Naive thymus-derived CD4-positive, alpha-beta T cell (primary cell): ENCODE measurements at regions not wholly inside any gene's neighbourhood (a gene's known extent, or its start where the extent isn't known, plus 50 kb on each side); places are given as distances from the start of the nearest gene placed in this dataset.
"Not testable (repeated sequence)": the region's sequence is repeated elsewhere in the genome, so short reads cannot be mapped to it uniquely, and the experiment has no call there.

Experiments used
- ATAC-seq: fragments of 150-1000 bp; cut with Tn5 transposase; 2 replicates; pipeline ENCODE4 v1.10.0; 2021; ENCODE audit warnings: mild to moderate bottlenecking, moderate library complexity
- CTCF ChIA-PET: fragments of 350-600 bp; sonication (Branson Sonifier 250); formaldehyde crosslinking; loops from one replicate; lab custom pipeline; 2021; ENCODE audit warnings: antibody characterized with exemption; lab: Charles Lee
- POLR2A ChIA-PET: fragments of 350-600 bp; sonication (Branson Sonifier 250); formaldehyde crosslinking; loops from one replicate; lab custom pipeline; 2021; ENCODE audit warnings: antibody characterized with exemption, inconsistent platforms; lab: Charles Lee
- DNase-seq, 9 donors: peaks; one replicate each; pipeline versions ENCODE4 v3.0.0 to v3.0.0-alpha.2; 2020 to 2022; ENCODE audit warnings: mixed read lengths in 1 of 9
- H3K27ac ChIP-seq: one replicate; pipeline ENCODE4 v1.7.0; 2013; ENCODE audit warnings: mild to moderate bottlenecking, low read depth, low read length, moderate library complexity
- H3K27me3 ChIP-seq, 2 donors: one replicate each; pipeline ENCODE4 v1.7.0; 2013; ENCODE audit warnings: low read length in 2 of 2, mild to moderate bottlenecking in 2 of 2, moderate library complexity in 2 of 2; ENCODE audit not compliant: control insufficient read depth in 2 of 2, insufficient read depth in 2 of 2
- H3K36me3 ChIP-seq, 3 experiments: 1 replicate in 2 of 3; 2 replicates in 1 of 3; pipeline ENCODE4 v1.7.0; 2013; ENCODE audit warnings: low read length in 3 of 3, mild to moderate bottlenecking in 3 of 3, moderate library complexity in 1 of 3; ENCODE audit not compliant: insufficient read depth in 3 of 3, control insufficient read depth in 2 of 3
- H3K4me1 ChIP-seq, 2 donors: one replicate each; pipeline ENCODE4 v1.7.0; 2013; ENCODE audit warnings: low read length in 2 of 2, mild to moderate bottlenecking in 2 of 2, moderate library complexity in 1 of 2; ENCODE audit not compliant: control insufficient read depth in 2 of 2, insufficient read depth in 2 of 2
- H3K4me3 ChIP-seq: 2 replicates; pipeline ENCODE4 v1.7.0; 2013; ENCODE audit warnings: mild to moderate bottlenecking, low read length
- H3K9me3 ChIP-seq, 3 experiments: 1 replicate in 2 of 3; 2 replicates in 1 of 3; pipeline ENCODE4 v1.7.0; 2013; ENCODE audit warnings: low read length in 3 of 3; ENCODE audit not compliant: control insufficient read depth in 2 of 3
- H3K27ac Mint-ChIP-seq, 9 donors: one replicate each; pipeline ENCODE4 v1.8.0; 2020 to 2022; ENCODE audit warnings: mixed read lengths in 9 of 9, mild to moderate bottlenecking in 8 of 9, moderate library complexity in 5 of 9, inconsistent platforms in 2 of 9
- H3K27me3 Mint-ChIP-seq, 5 donors: one replicate each; pipeline ENCODE4 v1.8.0; 2021 to 2022; ENCODE audit warnings: mixed read lengths in 5 of 5, mild to moderate bottlenecking in 1 of 5
- H3K36me3 Mint-ChIP-seq, 5 donors: one replicate each; pipeline ENCODE4 v1.8.0; 2020 to 2022; ENCODE audit warnings: mixed read lengths in 5 of 5, mild to moderate bottlenecking in 3 of 5, inconsistent platforms in 1 of 5
- H3K4me1 Mint-ChIP-seq, 7 donors: one replicate each; pipeline ENCODE4 v1.8.0; 2020 to 2022; ENCODE audit warnings: mixed read lengths in 7 of 7, mild to moderate bottlenecking in 3 of 7, inconsistent platforms in 1 of 7
- H3K4me3 Mint-ChIP-seq, 10 donors: one replicate each; pipeline ENCODE4 v1.8.0; 2020 to 2022; ENCODE audit warnings: mild to moderate bottlenecking in 10 of 10, mixed read lengths in 10 of 10, moderate library complexity in 6 of 10, inconsistent platforms in 2 of 10
- H3K9me3 Mint-ChIP-seq, 11 donors: one replicate each; pipeline ENCODE4 v1.8.0; 2020 to 2022; ENCODE audit warnings: mixed read lengths in 11 of 11, mild to moderate bottlenecking in 4 of 11, inconsistent platforms in 1 of 11, moderate library complexity in 1 of 11
- intact Hi-C, 2 donors: fragments of 100-400 bp; cut with micrococcal nuclease; formaldehyde crosslinking; loops; one replicate each; pipeline ENCODE4 v1.15.1; 2023

DNA sequence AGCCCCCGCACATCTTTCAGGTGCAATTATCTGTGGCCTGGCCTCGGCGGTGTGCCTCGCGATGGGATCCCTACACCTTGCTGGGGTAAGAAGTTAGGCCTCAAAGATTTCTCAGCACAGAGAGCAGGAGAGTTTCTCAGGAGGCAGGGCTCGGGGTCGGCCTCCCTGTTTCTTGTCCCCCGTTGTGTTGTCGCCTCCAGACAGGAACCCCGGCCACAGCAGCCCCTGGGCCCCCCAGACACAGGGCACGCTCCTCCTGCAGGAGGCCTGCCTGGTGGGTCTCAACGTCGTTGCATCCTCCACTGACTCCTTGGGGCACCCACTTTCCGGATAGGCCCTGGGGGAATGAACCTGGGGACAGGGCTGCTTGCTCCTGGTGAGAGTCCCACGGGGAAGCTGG lies 229.1 kb upstream of the SHH start:
- intact Hi-C loops = loop anchor here in 1 of 2 donors (2.0 to 5.0 kb wide), 2 partner anchors 44 to 55 kb away; no protein-coding TSS in a partner anchor
- Mint-ChIP-seq H3K4me1 (no peaks in the 10 kb centered on the region), H3K27ac (no peak overlapping the region), H3K27me3 (no peaks in the 10 kb centered on the region), H3K9me3 (no peaks in the 10 kb centered on the region), H3K36me3 (no peaks in the 10 kb centered on the region), H3K4me3 (no peak overlapping the region)
- ATAC-seq (no peak), DNase-seq (no peak)
- H3K4me1 ChIP-seq = no peaks in the 10 kb centered on the region
- no peaks in the 10 kb centered on the region for H3K9me3 ChIP-seq
- CTCF ChIA-PET = no interaction called here
- H3K27me3 ChIP-seq = no peaks in the 10 kb centered on the region
- no peak overlapping the region for H3K27ac ChIP-seq
- POLR2A ChIA-PET = no interaction called here
- no peaks in the 10 kb centered on the region for H3K36me3 ChIP-seq
- no peak overlapping the region for H3K4me3 ChIP-seq

DNA sequence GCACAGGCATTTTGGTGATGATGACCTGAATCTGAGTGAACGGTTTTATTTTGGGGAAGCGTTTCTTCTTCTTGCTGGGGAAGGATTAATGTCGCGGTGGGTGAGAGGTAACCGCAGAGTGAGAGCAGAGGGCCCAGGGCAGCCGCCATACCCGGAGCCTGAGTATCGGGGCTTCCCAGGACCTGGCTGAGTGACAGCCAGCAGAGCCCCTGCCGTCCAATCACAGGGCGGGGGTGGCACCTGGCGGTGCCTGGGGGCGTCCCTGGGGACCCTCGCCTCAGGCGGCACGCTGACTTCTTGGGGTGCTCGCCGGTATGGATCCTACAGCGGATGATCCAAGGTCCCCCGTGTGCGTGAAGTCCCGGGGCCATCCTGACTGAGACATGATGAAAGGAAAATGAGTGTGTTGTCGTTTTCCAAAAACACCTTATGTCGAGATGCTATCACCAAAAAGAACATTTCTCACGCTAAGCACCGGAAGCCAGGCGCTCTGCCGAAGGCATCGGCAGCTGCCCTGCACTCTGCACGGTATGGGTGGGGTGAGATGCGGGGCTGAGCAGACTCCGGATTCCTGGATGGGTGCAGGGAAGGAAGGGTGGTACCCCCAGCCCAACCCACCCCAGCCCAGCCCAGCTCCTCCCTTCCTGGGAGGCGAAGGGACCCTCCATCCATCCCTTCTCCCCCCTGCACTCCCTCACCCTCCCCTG lies 227.9 kb upstream of the SHH start:
- H3K9me3 Mint-ChIP-seq = no peaks in the 10 kb centered on the region
- Histone ChIP-seq H3K4me3 (no peak overlapping the region), H3K36me3 (no peaks in the 10 kb centered on the region), H3K4me1 (no peaks in the 10 kb centered on the region), H3K27me3 (no peaks in the 10 kb centered on the region), H3K27ac (no peak overlapping the region), H3K9me3 (no peaks in the 10 kb centered on the region)
- H3K27me3 Mint-ChIP-seq = no peaks in the 10 kb centered on the region
- H3K4me3 Mint-ChIP-seq = peak overlapping the region in 5 of 10 donors; percentile 38 to 77 (median 57)
- ATAC-seq (peak; percentile 52), DNase-seq (peak in 2 of 9 donors; percentile 15 to 36)
- ChIA-PET CTCF (no interaction called here), POLR2A (no interaction called here)
- H3K4me1 Mint-ChIP-seq = no peaks in the 10 kb centered on the region
- H3K36me3 Mint-ChIP-seq = no peaks in the 10 kb centered on the region
- no peak overlapping the region for H3K27ac Mint-ChIP-seq
- intact Hi-C loops = loop anchor here in 1 of 2 donors (2.0 to 5.0 kb wide), 2 partner anchors 43 to 57 kb away; no protein-coding TSS in a partner anchor

DNA sequence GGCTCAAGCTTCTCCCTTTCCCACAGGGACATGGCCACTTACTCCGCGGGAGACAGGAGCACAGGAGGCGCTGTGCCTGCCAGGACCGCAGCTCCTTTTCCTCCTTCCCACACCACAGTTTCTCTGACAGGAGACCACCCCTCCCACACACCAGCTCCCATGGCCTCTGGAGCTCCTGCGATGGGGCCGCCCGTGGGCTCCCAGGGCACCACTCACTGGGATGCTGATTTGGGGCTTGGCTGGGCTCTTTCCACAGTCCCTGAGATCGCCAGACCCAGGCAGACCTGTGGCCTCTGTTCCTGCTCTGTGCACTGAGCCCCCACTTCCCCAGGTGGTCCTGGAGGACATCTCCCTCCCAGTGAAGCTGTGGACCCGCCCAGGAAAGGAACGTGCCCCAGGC lies 226.9 kb upstream of the SHH start:
- Histone ChIP-seq H3K4me3 (no peak overlapping the region), H3K36me3 (no peaks in the 10 kb centered on the region), H3K4me1 (no peaks in the 10 kb centered on the region), H3K27me3 (no peaks in the 10 kb centered on the region), H3K27ac (no peak overlapping the region), H3K9me3 (no peaks in the 10 kb centered on the region)
- H3K36me3 Mint-ChIP-seq = no peaks in the 10 kb centered on the region
- no peaks in the 10 kb centered on the region for H3K27me3 Mint-ChIP-seq
- peak; percentile 18 for ATAC-seq
- DNase-seq = no peak
- no peak overlapping the region for H3K27ac Mint-ChIP-seq
- ChIA-PET CTCF (no interaction called here), POLR2A (no interaction called here)
- H3K4me1 Mint-ChIP-seq = peaks cover 0 to 5% (median 4%) of the 10 kb centered on the region in 7 donors
- no peak overlapping the region for H3K4me3 Mint-ChIP-seq
- intact Hi-C loops = no loop called here
- H3K9me3 Mint-ChIP-seq = no peaks in the 10 kb centered on the region

DNA sequence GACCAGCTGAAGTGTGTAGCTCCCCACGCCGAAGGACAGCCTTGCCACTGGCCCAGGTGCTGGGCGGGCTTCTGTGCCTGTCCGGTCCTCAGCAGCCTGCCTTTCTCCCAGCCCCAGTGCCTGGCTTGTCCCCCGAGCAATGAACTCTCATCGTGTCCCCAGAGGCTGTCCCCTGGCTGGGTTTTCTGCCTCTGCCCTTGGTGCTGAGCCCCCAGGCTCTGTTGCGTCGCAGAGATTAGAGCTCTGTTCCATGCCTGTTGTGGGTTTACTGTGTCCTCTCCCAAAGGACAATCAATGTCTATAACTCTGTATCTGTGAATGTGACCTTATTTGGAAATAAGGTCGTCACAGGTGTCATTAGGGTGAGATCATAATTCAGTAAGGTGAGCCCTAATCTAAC lies 226.1 kb upstream of the SHH start:
- Histone ChIP-seq H3K4me3 (no peak overlapping the region), H3K27me3 (no peaks in the 10 kb centered on the region), H3K36me3 (no peaks in the 10 kb centered on the region), H3K27ac (no peak overlapping the region), H3K9me3 (no peaks in the 10 kb centered on the region), H3K4me1 (no peaks in the 10 kb centered on the region)
- POLR2A ChIA-PET = no interaction called here
- CTCF ChIA-PET = no interaction called here
- Mint-ChIP-seq H3K27ac (no peak overlapping the region), H3K27me3 (no peaks in the 10 kb centered on the region), H3K9me3 (peaks cover 0 to 2% (median 0%) of the 10 kb centered on the region in 11 donors), H3K36me3 (no peaks in the 10 kb centered on the region), H3K4me3 (no peak overlapping the region), H3K4me1 (peaks cover 0 to 6% (median 5%) of the 10 kb centered on the region in 7 donors)
- ATAC-seq = no peak
- intact Hi-C loops = no loop called here
- DNase-seq = no peak

DNA sequence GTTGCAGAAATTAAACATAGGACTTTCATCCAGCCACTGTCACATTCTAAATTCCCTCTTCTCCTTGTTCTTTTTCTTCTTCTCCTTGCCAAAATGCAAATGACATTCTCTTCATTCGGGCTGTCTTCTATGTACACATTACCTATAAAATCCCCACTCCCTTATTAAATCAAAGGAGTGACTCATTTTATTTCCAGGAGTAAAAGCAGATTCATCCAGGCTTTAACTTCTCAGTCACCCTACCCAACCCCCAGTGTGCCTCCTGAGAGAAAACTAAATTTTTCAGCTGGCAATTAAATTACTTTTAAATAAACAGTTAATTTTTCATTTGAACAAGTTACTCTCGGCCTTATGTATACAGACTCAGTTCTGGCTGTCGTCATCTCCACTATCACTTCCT lies 223.9 kb upstream of the SHH start:
- Mint-ChIP-seq H3K4me3 (no peak overlapping the region), H3K4me1 (peaks cover 0 to 6% (median 5%) of the 10 kb centered on the region in 7 donors), H3K27ac (no peak overlapping the region), H3K9me3 (peaks cover 0 to 17% (median 4%) of the 10 kb centered on the region in 11 donors), H3K27me3 (peaks cover 0 to 3% (median 0%) of the 10 kb centered on the region in 5 donors), H3K36me3 (peaks cover 0 to 8% (median 0%) of the 10 kb centered on the region in 5 donors)
- Histone ChIP-seq H3K9me3 (no peaks in the 10 kb centered on the region), H3K4me3 (no peak overlapping the region), H3K36me3 (no peaks in the 10 kb centered on the region), H3K27ac (no peak overlapping the region), H3K27me3 (no peaks in the 10 kb centered on the region), H3K4me1 (no peaks in the 10 kb centered on the region)
- ATAC-seq (no peak), DNase-seq (no peak)
- CTCF ChIA-PET = no interaction called here
- intact Hi-C loops = no loop called here
- POLR2A ChIA-PET = no interaction called here

DNA sequence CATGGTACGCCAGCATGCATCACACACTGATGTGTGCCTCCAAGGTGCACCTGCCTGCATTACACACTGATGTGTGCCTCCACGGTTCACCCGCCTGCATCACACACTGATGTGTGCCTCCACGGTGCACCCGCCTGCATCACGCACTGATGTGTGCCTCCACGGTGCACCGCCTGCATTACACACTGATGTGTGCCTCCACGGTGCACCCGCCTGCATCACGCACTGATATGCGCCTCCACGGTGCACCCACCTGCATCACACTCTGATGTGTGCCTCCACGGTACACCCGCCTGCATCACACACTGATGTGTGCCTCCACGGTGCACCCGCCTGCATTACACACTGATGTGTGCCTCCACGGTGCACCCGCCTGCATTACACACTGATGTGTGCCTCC lies 223.1 kb upstream of the SHH start:
- H3K4me1 ChIP-seq, CTCF ChIA-PET, H3K27ac ChIP-seq, H3K4me3 Mint-ChIP-seq, ATAC-seq, H3K27me3 ChIP-seq, H3K36me3 ChIP-seq, H3K36me3 Mint-ChIP-seq, POLR2A ChIA-PET, DNase-seq, H3K27ac Mint-ChIP-seq, intact Hi-C loops, H3K4me1 Mint-ChIP-seq, H3K9me3 ChIP-seq, H3K27me3 Mint-ChIP-seq, H3K4me3 ChIP-seq: not testable (repeated sequence)
- peaks cover 0 to 17% (median 4%) of the 10 kb centered on the region in 11 donors for H3K9me3 Mint-ChIP-seq

DNA sequence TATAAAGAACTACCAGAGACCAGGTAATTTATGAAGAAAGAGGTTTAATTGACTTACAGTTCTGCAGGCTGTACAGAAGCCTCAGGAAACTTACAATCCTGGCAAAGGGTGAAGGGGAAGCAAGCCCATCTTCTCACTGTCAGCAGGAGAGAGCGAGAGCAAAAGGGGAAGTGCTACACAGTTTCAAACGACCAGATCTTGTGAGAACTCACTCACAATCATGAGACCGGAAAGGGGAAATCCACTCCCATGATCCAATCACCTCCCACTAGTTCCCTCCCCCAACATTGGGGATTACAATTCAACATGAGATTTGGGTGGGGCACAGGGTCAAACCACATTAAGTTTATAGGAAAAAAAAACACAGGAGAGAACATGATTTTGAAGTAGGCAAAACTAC lies 222.1 kb upstream of the SHH start:
- CTCF ChIA-PET = no interaction called here

More for the DNA sequence above, 222.1 kb upstream of the SHH start:
- ATAC-seq = peak; percentile 37
- Histone ChIP-seq H3K9me3 (no peaks in the 10 kb centered on the region), H3K36me3 (no peaks in the 10 kb centered on the region), H3K4me3 (no peak overlapping the region), H3K4me1 (no peaks in the 10 kb centered on the region), H3K27ac (no peak overlapping the region), H3K27me3 (no peaks in the 10 kb centered on the region)
- POLR2A ChIA-PET = no interaction called here
- peaks cover 0 to 4% (median 0%) of the 10 kb centered on the region in 5 donors for H3K27me3 Mint-ChIP-seq
- intact Hi-C loops = no loop called here
- peaks cover 0 to 6% (median 5%) of the 10 kb centered on the region in 7 donors for H3K4me1 Mint-ChIP-seq
- H3K4me3 Mint-ChIP-seq = peak overlapping the region in 5 of 10 donors; percentile 19 to 49 (median 24)
- peaks cover 0 to 8% (median 0%) of the 10 kb centered on the region in 5 donors for H3K36me3 Mint-ChIP-seq
- H3K27ac Mint-ChIP-seq = no peak overlapping the region
- DNase-seq = no peak
- H3K9me3 Mint-ChIP-seq = peaks cover 0 to 17% (median 4%) of the 10 kb centered on the region in 11 donors
